Panc1 (cell line): ENCODE measurements at regions not wholly inside any gene's neighbourhood (a gene's known extent, or its start where the extent isn't known, plus 50 kb on each side); places are given as distances from the start of the nearest gene placed in this dataset.

Experiments
- ATAC-seq: fragments of 200-7000 bp; cut with Tn5 transposase; 2 replicates; pipeline ENCODE4 v1.9.1; 2020; ENCODE audit warnings: mild to moderate bottlenecking, moderate library complexity
- BruUV-seq: library from RNA; stranded (reverse); fragments of 400-500 nt; replicated peaks from 2 replicates; lab custom pipeline; 2021; lab: Mats Ljungman, UMichigan
- CTCF ChIA-PET: fragments of 300-600 bp; sonication (Branson Sonifier 250); formaldehyde crosslinking; loops from one replicate; lab custom pipeline; 2022; ENCODE audit warnings: antibody characterized with exemption; lab: Charles Lee
- POLR2A ChIA-PET: fragments of 300-600 bp; sonication (Branson Sonifier 250); formaldehyde crosslinking; loops from one replicate; lab custom pipeline; 2022; ENCODE audit warnings: antibody characterized with exemption; lab: Charles Lee
- DNase-seq: peaks from one replicate; pipeline ENCODE4 v3.0.0-alpha.2; 2010; ENCODE audit warnings: low read depth, low spot score
- H3K27ac ChIP-seq: 2 replicates; pipeline ENCODE4 v1.5.1; 2011; ENCODE audit warnings: mild to moderate bottlenecking, low read length, inconsistent platforms
- H3K27me3 ChIP-seq: fragments of 200-500 bp; sonication (Bioruptor generic); 2 replicates; pipeline ENCODE4 v1.6.0; 2014; ENCODE audit warnings: low read length, inconsistent platforms; ENCODE audit not compliant: control insufficient read depth, insufficient read depth
- H3K36me3 ChIP-seq: fragments of 200-500 bp; sonication (Bioruptor generic); 2 replicates; pipeline ENCODE4 v1.5.1; 2014; ENCODE audit warnings: inconsistent platforms, mild to moderate bottlenecking, low read length, moderate library complexity; ENCODE audit not compliant: control insufficient read depth, insufficient read depth
- H3K4me1 ChIP-seq: 2 replicates; pipeline ENCODE4 v1.5.1; 2011; ENCODE audit warnings: inconsistent platforms, mild to moderate bottlenecking, low read length, moderate library complexity; ENCODE audit not compliant: control insufficient read depth, insufficient read depth
- H3K4me3 ChIP-seq, 2 experiments: 2 replicates each; pipeline ENCODE4 v1.5.1; 2011 to 2012; ENCODE audit warnings: low read depth in 2 of 2, low read length in 2 of 2, mild to moderate bottlenecking in 2 of 2, inconsistent platforms in 1 of 2, moderate library complexity in 1 of 2
- H3K9me3 ChIP-seq: fragments of 200-500 bp; sonication (Bioruptor generic); 2 replicates; pipeline ENCODE4 v1.5.1; 2014; ENCODE audit warnings: low read depth, mild to moderate bottlenecking, inconsistent platforms, low read length, moderate library complexity; ENCODE audit not compliant: control insufficient read depth, insufficient read depth
- CTCF ChIP-seq: fragments of 450-650 bp; IDR thresholded peaks from 2 replicates; pipeline ENCODE4 v1.5.1; 2017; ENCODE audit warnings: mild to moderate bottlenecking
- POLR2AphosphoS5 ChIP-seq: IDR thresholded peaks from 2 replicates; pipeline ENCODE4 v1.6.1; 2012; ENCODE audit warnings: mild to moderate bottlenecking, low read depth, low read length, moderate library complexity
- REST ChIP-seq, 2 experiments: IDR thresholded peaks; 2 replicates each; pipeline ENCODE4 v1.6.1; 2011 to 2012; ENCODE audit warnings: low read depth in 2 of 2, control low read depth in 1 of 2, low read length in 1 of 2, mild to moderate bottlenecking in 1 of 2, moderate library complexity in 1 of 2; ENCODE audit not compliant: insufficient read depth in 1 of 2
- SIN3A ChIP-seq: IDR thresholded peaks from 2 replicates; pipeline ENCODE4 v1.6.1; 2012; ENCODE audit warnings: low read depth, mild to moderate bottlenecking, low read length, moderate library complexity, borderline replicate concordance; ENCODE audit not compliant: insufficient read depth
- TCF7L2 ChIP-seq: IDR thresholded peaks from 2 replicates; pipeline ENCODE4 v1.6.1; 2011; ENCODE audit warnings: mild to moderate bottlenecking, low read depth, low read length, inconsistent platforms
- in situ Hi-C: cut with HindIII; loops from 2 replicates; pipeline ENCODE4 v1.10.0; 2016; ENCODE audit warnings: low sequenced_read_pairs, low pct_unique_long_range_greater_than_20kb
- intact Hi-C: fragments of 100-400 bp; cut with micrococcal nuclease; formaldehyde crosslinking; loops from one replicate; pipeline ENCODE4 v1.10.0; 2022; ENCODE audit not compliant: unreplicated experiment

GRCh38 chr9:84466580-84467285 lies 126.2 kb upstream of the SLC28A3 start:
- no peaks in the 10 kb centered on the region for H3K9me3 ChIP-seq
- no peaks in the 10 kb centered on the region for H3K4me1 ChIP-seq
- POLR2A ChIA-PET, result no interaction called here
- no peak overlapping the region for H3K27ac ChIP-seq
- ATAC-seq (no peak), DNase-seq (no peak)
- CTCF ChIA-PET, result no interaction called here
- TF ChIP-seq SIN3A (no peak), REST (IDR thresholded peaks at IDR 0.05; ENCODE audit: insufficient read depth in 1 of 2, low read depth in 2 of 2, low read length in 1 of 2) (no peak), TCF7L2 (no peak), CTCF (no peak), POLR2AphosphoS5 (no peak)
- in situ Hi-C loops, result no loop called here
- intact Hi-C loops, result no loop called here
- H3K4me3 ChIP-seq, result no peak overlapping the region
- H3K36me3 ChIP-seq, result no peaks in the 10 kb centered on the region
- no TSS peak for BruUV-seq
- H3K27me3 ChIP-seq, result no peaks in the 10 kb centered on the region

GRCh38 chr9:84471816-84472215 lies 131.3 kb upstream of the SLC28A3 start:
- in situ Hi-C loops (no loop called here), intact Hi-C loops (no loop called here)
- ChIA-PET CTCF (no interaction called here), POLR2A (no interaction called here)
- no peaks in the 10 kb centered on the region for H3K4me1 ChIP-seq
- no peak overlapping the region for H3K27ac ChIP-seq
- H3K27me3 ChIP-seq, result no peaks in the 10 kb centered on the region
- H3K36me3 ChIP-seq, result no peaks in the 10 kb centered on the region
- no TSS peak for BruUV-seq
- ATAC-seq (no peak), DNase-seq (no peak)
- H3K4me3 ChIP-seq, result no peak overlapping the region
- TF ChIP-seq POLR2AphosphoS5 (no peak), TCF7L2 (no peak), SIN3A (no peak), REST (IDR thresholded peaks at IDR 0.05; ENCODE audit: insufficient read depth in 1 of 2, low read depth in 2 of 2, low read length in 1 of 2) (no peak), CTCF (no peak)
- no peaks in the 10 kb centered on the region for H3K9me3 ChIP-seq
